IMR-90 (cell line): ENCODE measurements at regions not wholly inside any gene's neighbourhood (a gene's known extent, or its start where the extent isn't known, plus 50 kb on each side); places are given as distances from the start of the nearest gene placed in this dataset.

ENCODE experiments used
- ATAC-seq: fragments of 200-7000 bp; cut with Tn5 transposase; 2 replicates; pipeline ENCODE4 v1.9.1; 2020; ENCODE audit warnings: low read depth, mild to moderate bottlenecking, moderate library complexity
- BruUV-seq: library from RNA; stranded (reverse); fragments of 400-500 nt; replicated peaks from 2 replicates; lab custom pipeline; 2021; lab: Mats Ljungman, UMichigan
- CTCF ChIA-PET: fragments of 300-600 bp; formaldehyde crosslinking; extraction: SDS; loops from one replicate; lab custom pipeline; 2021; ENCODE audit warnings: antibody characterized with exemption; lab: Yijun Ruan, JAX
- POLR2A ChIA-PET: fragments of 300-600 bp; sonication (Branson Sonifier 250); formaldehyde crosslinking; loops from one replicate; lab custom pipeline; 2022; ENCODE audit warnings: antibody characterized with exemption; ENCODE audit not compliant: unreplicated experiment; lab: Charles Lee
- DNase-seq: peaks from one replicate; pipeline ENCODE4 v3.0.0; 2013
- H2AFZ ChIP-seq: replicated peaks from 2 replicates; pipeline ENCODE3; 2013; ENCODE audit warnings: low read length, mild to moderate bottlenecking; ENCODE audit not compliant: poor library complexity
- H2AK5ac ChIP-seq: 2 replicates; pipeline ENCODE4 v1.6.1; 2013; ENCODE audit warnings: low read depth, low read length, inconsistent platforms
- H2AK9ac ChIP-seq: replicated peaks from 2 replicates; pipeline ENCODE3; 2013; ENCODE audit warnings: mild to moderate bottlenecking, low read depth, low read length, moderate library complexity; ENCODE audit not compliant: poor library complexity
- H2BK120ac ChIP-seq: 2 replicates; pipeline ENCODE4 v1.6.1; 2013; ENCODE audit warnings: low read depth, low read length, inconsistent platforms
- H2BK15ac ChIP-seq: 3 replicates; pipeline ENCODE4 v1.6.1; 2013; ENCODE audit warnings: low read depth, low read length, inconsistent platforms
- H2BK20ac ChIP-seq: 2 replicates; pipeline ENCODE4 v1.6.1; 2013; ENCODE audit warnings: low read depth, mild to moderate bottlenecking, inconsistent platforms, low read length, moderate library complexity
- H2BK5ac ChIP-seq: 2 replicates; pipeline ENCODE4 v1.6.1; 2013; ENCODE audit warnings: mild to moderate bottlenecking, low read depth, low read length, inconsistent platforms; ENCODE audit not compliant: poor library complexity, severe bottlenecking
- H3K14ac ChIP-seq: replicated peaks from 2 replicates; pipeline ENCODE4 v1.6.1; 2013; ENCODE audit warnings: low read depth, low read length, inconsistent platforms
- H3K18ac ChIP-seq: 2 replicates; pipeline ENCODE4 v1.6.1; 2013; ENCODE audit warnings: low read depth, low read length, control low read depth
- H3K23ac ChIP-seq: 2 replicates; pipeline ENCODE4 v1.6.1; 2013; ENCODE audit warnings: low read depth, low read length, inconsistent platforms
- H3K27ac ChIP-seq: 2 replicates; pipeline ENCODE4 v1.5.1; 2013; ENCODE audit warnings: mild to moderate bottlenecking, control low read depth, low read length; ENCODE audit not compliant: insufficient read depth
- H3K27me3 ChIP-seq: 2 replicates; pipeline ENCODE4 v1.6.1; 2013; ENCODE audit warnings: low read length; ENCODE audit not compliant: control insufficient read depth, insufficient read depth
- H3K36me3 ChIP-seq: 2 replicates; pipeline ENCODE4 v1.6.1; 2013; ENCODE audit warnings: low read length, mixed read lengths; ENCODE audit not compliant: control insufficient read depth, insufficient read depth
- H3K4ac ChIP-seq: 2 replicates; pipeline ENCODE4 v1.6.1; 2013; ENCODE audit warnings: low read depth, low read length, inconsistent platforms
- H3K4me1 ChIP-seq: 2 replicates; pipeline ENCODE4 v1.6.1; 2013; ENCODE audit warnings: low read length, mixed read lengths; ENCODE audit not compliant: control insufficient read depth, insufficient read depth
- H3K4me2 ChIP-seq: 2 replicates; pipeline ENCODE4 v1.6.1; 2013; ENCODE audit warnings: low read depth, mild to moderate bottlenecking, control low read depth, low read length, moderate library complexity
- H3K4me3 ChIP-seq: 2 replicates; pipeline ENCODE4 v1.5.1; 2013; ENCODE audit warnings: low read depth, mild to moderate bottlenecking, control low read depth, low read length, moderate library complexity; ENCODE audit not compliant: insufficient read depth
- H3K56ac ChIP-seq: 2 replicates; pipeline ENCODE4 v1.6.1; 2013; ENCODE audit warnings: low read length, inconsistent platforms; ENCODE audit not compliant: insufficient read depth; ENCODE audit errors: extremely low read depth
- H3K79me1 ChIP-seq, 2 experiments: 2 replicates each; pipeline ENCODE4 v1.6.1; 2013; ENCODE audit warnings: low read length in 2 of 2, inconsistent platforms in 1 of 2, low read depth in 1 of 2
- H3K9ac ChIP-seq: 2 replicates; pipeline ENCODE4 v1.6.1; 2013; ENCODE audit warnings: low read depth, low read length, control low read depth
- H3K9me1 ChIP-seq: 2 replicates; pipeline ENCODE4 v1.6.1; 2013; ENCODE audit warnings: low read length, inconsistent platforms; ENCODE audit not compliant: insufficient read depth
- H3K9me3 ChIP-seq: 2 replicates; pipeline ENCODE4 v1.6.1; 2013; ENCODE audit warnings: low read length; ENCODE audit not compliant: control insufficient read depth, insufficient read depth
- H4K20me1 ChIP-seq: 2 replicates; pipeline ENCODE4 v1.6.1; 2013; ENCODE audit warnings: low read length, inconsistent platforms; ENCODE audit not compliant: insufficient read depth
- H4K5ac ChIP-seq: 2 replicates; pipeline ENCODE4 v1.6.1; 2013; ENCODE audit warnings: mild to moderate bottlenecking, low read depth, low read length, control low read depth
- H4K8ac ChIP-seq, 2 experiments: 2 replicates each; pipeline ENCODE4 v1.6.1; 2013; ENCODE audit warnings: low read depth in 2 of 2, low read length in 2 of 2, control low read depth in 1 of 2, inconsistent platforms in 1 of 2
- H4K91ac ChIP-seq: 2 replicates; pipeline ENCODE4 v1.6.1; 2013; ENCODE audit warnings: low read depth, low read length, inconsistent platforms; ENCODE audit not compliant: insufficient read depth
- BHLHE40 ChIP-seq: fragments of 150-350 bp; IDR thresholded peaks from 2 replicates; pipeline ENCODE4 v1.6.1; 2016; ENCODE audit warnings: mild to moderate bottlenecking, low read depth, low read length
- CEBPB ChIP-seq: IDR thresholded peaks from 2 replicates; pipeline ENCODE4 v1.6.1; 2012; ENCODE audit warnings: low read depth, low read length, improper control_type of control experiment
- CTCF ChIP-seq: conservative IDR thresholded peaks from 2 replicates; pipeline ENCODE4 v1.5.1; 2012; ENCODE audit warnings: mild to moderate bottlenecking, low read depth, low read length, improper control_type of control experiment
- ELK1 ChIP-seq: fragments of 150-350 bp; IDR thresholded peaks from 2 replicates; pipeline ENCODE4 v1.6.1; 2016; ENCODE audit warnings: low read depth, mild to moderate bottlenecking, low read length, moderate library complexity, borderline replicate concordance
- FOS ChIP-seq: fragments of 150-350 bp; IDR thresholded peaks from 2 replicates; pipeline ENCODE4 v1.6.1; 2016; ENCODE audit warnings: low read depth, low read length
- MAFK ChIP-seq: IDR thresholded peaks from 2 replicates; pipeline ENCODE4 v1.6.1; 2012; ENCODE audit warnings: low read depth, low read length, improper control_type of control experiment
- MAZ ChIP-seq: IDR thresholded peaks from 2 replicates; pipeline ENCODE4 v1.6.1; 2012; ENCODE audit warnings: low read depth, mild to moderate bottlenecking, low read length, improper control_type of control experiment, moderate library complexity, borderline replicate concordance
- MXI1 ChIP-seq: IDR thresholded peaks from 2 replicates; pipeline ENCODE4 v1.6.1; 2012; ENCODE audit warnings: low read depth, mild to moderate bottlenecking, low read length, moderate library complexity, borderline replicate concordance
- POLR2A ChIP-seq: IDR thresholded peaks from 2 replicates; pipeline ENCODE4 v1.6.1; 2012; ENCODE audit warnings: mild to moderate bottlenecking, low read depth, low read length
- RCOR1 ChIP-seq: IDR thresholded peaks from 2 replicates; pipeline ENCODE4 v1.6.1; 2012; ENCODE audit warnings: mild to moderate bottlenecking, low read length, improper control_type of control experiment; ENCODE audit not compliant: insufficient replicate concordance
- RFX5 ChIP-seq: IDR thresholded peaks from 2 replicates; pipeline ENCODE4 v1.8.0; 2012; ENCODE audit warnings: low read depth, mild to moderate bottlenecking, low read length, moderate library complexity
- SMC3 ChIP-seq: fragments of 150-350 bp; IDR thresholded peaks from 2 replicates; pipeline ENCODE4 v1.6.1; 2016; ENCODE audit warnings: low read depth, mild to moderate bottlenecking, antibody characterized with exemption, low read length, moderate library complexity
- USF2 ChIP-seq: fragments of 150-350 bp; IDR thresholded peaks from 2 replicates; pipeline ENCODE4 v1.6.1; 2017; ENCODE audit warnings: mild to moderate bottlenecking, antibody characterized with exemption, low read length, low read depth
- dilution Hi-C: fragments of 300-500 bp; cut with HindIII; formaldehyde crosslinking; loops from one replicate; pipeline ENCODE4 v1.14.3; 2018; ENCODE audit warnings: low sequenced_read_pairs; ENCODE audit not compliant: unreplicated experiment
- in situ Hi-C: fragments of 300-500 bp; cut with MboI; formaldehyde crosslinking; loops from 3 replicates; pipeline ENCODE4 v1.14.3; 2019; ENCODE audit warnings: low sequenced_read_pairs, inconsistent platforms, mixed read lengths
- intact Hi-C: fragments of 100-400 bp; cut with micrococcal nuclease; formaldehyde crosslinking; loops from 2 replicates; pipeline ENCODE4 v1.10.0; 2022

GRCh38 chr14:85254711-85255110 is 275.2 kb upstream of the FLRT2 start:
- no peak for ATAC-seq
- H3K79me1 ChIP-seq: no peaks in the 10 kb centered on the region
- no peaks in the 10 kb centered on the region for H3K27me3 ChIP-seq
- no peak overlapping the region for H3K14ac ChIP-seq
- H4K5ac ChIP-seq: no peak overlapping the region
- in situ Hi-C loops (no loop called here), intact Hi-C loops (no loop called here), dilution Hi-C loops (no loop called here)
- H3K56ac ChIP-seq: no peak overlapping the region
- H4K8ac ChIP-seq: no peak overlapping the region
- H3K9me3 ChIP-seq: no peaks in the 10 kb centered on the region
- H2BK20ac ChIP-seq: no peak overlapping the region
- ChIA-PET CTCF (no interaction called here), POLR2A (no interaction called here)
- BruUV-seq: no TSS peak
- no peak for TF ChIP-seq SMC3
- TF ChIP-seq MAZ: no peak
- no peak for TF ChIP-seq RCOR1
- TF ChIP-seq CEBPB: no peak
- TF ChIP-seq BHLHE40: no peak
- no peak for TF ChIP-seq RFX5
- TF ChIP-seq USF2: no peak
- TF ChIP-seq ELK1: no peak
- TF ChIP-seq FOS: no peak
- TF ChIP-seq MAFK: no peak
- TF ChIP-seq MXI1: no peak
- no peak for TF ChIP-seq CTCF
- no peak for TF ChIP-seq POLR2A
- no peak overlapping the region for H2AK5ac ChIP-seq
- no peak overlapping the region for H3K18ac ChIP-seq
- H3K9ac ChIP-seq: no peak overlapping the region
- no peak overlapping the region for H2AK9ac ChIP-seq
- no peak overlapping the region for H3K4me2 ChIP-seq
- H3K36me3 ChIP-seq: no peaks in the 10 kb centered on the region
- H3K23ac ChIP-seq: no peak overlapping the region
- no peak overlapping the region for H2AFZ ChIP-seq
- H2BK15ac ChIP-seq: no peak overlapping the region
- DNase-seq: no peak
- no peak overlapping the region for H3K4ac ChIP-seq
- H3K9me1 ChIP-seq: no peaks in the 10 kb centered on the region
- H2BK5ac ChIP-seq: no peak overlapping the region
- no peak overlapping the region for H3K4me3 ChIP-seq
- H3K4me1 ChIP-seq: no peaks in the 10 kb centered on the region
- no peak overlapping the region for H3K27ac ChIP-seq
- H4K20me1 ChIP-seq: no peaks in the 10 kb centered on the region
- no peak overlapping the region for H4K91ac ChIP-seq
- H2BK120ac ChIP-seq: no peak overlapping the region
